GM12872 (cell line): ENCODE measurements at regions not wholly inside any gene's neighbourhood (a gene's known extent, or its start where the extent isn't known, plus 50 kb on each side); places are given as distances from the start of the nearest gene placed in this dataset.

Experiments used
- TF ChIP-seq, protein P1 (sequence below): IDR thresholded peaks from 3 replicates; pipeline ENCODE4 v1.5.1; 2011; ENCODE audit warnings: low read depth, mild to moderate bottlenecking, low read length, moderate library complexity; ENCODE audit not compliant: insufficient read depth

DNA sequence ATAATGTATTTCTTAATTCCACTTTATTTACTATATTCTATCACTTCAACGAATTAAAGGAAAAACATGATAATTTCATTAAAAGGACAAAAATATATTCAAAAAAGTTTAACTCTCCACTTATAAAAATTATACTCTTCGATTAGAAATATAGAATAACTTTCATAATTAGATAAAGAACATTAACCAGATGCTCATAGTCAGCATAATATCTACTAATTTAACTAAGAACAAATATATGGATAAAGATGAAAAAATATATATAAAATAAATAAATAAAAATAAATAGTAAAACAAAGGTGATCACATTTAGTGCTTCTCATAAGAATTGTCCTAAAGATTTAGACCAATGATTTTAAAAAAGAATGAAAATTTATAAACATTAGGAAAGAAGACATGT, 1065.2 kb upstream of the CNTN5 start:
- TF ChIP-seq, protein P1, sequence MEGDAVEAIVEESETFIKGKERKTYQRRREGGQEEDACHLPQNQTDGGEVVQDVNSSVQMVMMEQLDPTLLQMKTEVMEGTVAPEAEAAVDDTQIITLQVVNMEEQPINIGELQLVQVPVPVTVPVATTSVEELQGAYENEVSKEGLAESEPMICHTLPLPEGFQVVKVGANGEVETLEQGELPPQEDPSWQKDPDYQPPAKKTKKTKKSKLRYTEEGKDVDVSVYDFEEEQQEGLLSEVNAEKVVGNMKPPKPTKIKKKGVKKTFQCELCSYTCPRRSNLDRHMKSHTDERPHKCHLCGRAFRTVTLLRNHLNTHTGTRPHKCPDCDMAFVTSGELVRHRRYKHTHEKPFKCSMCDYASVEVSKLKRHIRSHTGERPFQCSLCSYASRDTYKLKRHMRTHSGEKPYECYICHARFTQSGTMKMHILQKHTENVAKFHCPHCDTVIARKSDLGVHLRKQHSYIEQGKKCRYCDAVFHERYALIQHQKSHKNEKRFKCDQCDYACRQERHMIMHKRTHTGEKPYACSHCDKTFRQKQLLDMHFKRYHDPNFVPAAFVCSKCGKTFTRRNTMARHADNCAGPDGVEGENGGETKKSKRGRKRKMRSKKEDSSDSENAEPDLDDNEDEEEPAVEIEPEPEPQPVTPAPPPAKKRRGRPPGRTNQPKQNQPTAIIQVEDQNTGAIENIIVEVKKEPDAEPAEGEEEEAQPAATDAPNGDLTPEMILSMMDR, result no peak

DNA sequence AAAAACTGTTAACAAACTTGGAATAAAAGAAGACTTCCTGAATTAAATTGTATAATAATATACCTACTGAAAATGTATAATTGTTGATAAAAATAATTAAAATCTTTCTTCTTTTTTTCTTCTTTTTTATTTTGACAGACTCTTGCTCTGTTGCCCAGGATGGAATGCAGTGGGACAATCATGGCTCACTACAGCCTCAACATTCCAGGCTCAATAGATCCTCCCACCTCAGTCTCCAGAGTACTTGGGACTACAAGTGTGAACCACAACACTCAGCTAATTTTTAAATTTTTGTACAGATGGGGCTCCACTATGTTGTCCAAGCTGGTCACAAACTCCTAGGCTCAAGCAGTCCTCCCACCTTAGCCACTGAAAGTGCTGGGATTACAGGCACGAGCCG, 1063.8 kb upstream of the CNTN5 start:
- TF ChIP-seq, protein P1, result no peak

DNA sequence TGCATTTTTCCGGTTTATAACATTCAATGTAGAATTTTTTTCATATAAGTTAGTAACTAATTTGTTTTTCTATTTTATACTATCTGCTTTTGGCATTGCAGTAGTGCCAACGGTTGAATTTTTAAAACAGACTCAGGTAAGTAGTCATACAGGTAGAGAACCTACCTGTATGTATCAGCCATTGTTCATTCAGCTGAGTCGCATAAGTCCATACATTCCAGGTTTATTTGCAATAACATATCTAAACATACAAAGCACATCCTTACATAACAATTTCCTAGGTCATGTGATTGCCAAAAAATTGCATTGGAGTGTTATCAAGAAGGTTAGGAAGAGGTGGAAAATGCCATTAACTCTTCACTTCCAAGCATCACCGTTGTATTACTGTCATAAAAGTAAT, 1059.3 kb upstream of the CNTN5 start:
- TF ChIP-seq, protein P1, result no peak

DNA sequence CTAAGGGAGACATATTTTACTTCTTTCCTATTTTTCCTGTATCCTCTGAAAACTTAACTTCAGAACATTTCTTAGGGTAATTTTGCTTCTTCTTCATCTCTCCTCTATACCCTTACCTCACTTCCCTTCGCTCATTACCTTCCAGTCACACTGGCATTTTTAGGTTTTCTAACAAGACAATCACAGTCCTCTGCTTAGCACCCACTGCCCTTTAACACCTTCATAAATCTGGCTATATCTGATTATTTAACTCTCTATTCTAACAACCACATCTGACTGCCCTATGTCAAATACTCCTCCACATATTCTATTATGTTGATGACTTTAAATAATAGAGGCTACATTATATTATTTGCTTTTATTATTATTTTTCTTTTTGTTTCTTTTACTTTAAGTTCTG, 1058.0 kb upstream of the CNTN5 start:
- TF ChIP-seq, protein P1, result no peak

DNA sequence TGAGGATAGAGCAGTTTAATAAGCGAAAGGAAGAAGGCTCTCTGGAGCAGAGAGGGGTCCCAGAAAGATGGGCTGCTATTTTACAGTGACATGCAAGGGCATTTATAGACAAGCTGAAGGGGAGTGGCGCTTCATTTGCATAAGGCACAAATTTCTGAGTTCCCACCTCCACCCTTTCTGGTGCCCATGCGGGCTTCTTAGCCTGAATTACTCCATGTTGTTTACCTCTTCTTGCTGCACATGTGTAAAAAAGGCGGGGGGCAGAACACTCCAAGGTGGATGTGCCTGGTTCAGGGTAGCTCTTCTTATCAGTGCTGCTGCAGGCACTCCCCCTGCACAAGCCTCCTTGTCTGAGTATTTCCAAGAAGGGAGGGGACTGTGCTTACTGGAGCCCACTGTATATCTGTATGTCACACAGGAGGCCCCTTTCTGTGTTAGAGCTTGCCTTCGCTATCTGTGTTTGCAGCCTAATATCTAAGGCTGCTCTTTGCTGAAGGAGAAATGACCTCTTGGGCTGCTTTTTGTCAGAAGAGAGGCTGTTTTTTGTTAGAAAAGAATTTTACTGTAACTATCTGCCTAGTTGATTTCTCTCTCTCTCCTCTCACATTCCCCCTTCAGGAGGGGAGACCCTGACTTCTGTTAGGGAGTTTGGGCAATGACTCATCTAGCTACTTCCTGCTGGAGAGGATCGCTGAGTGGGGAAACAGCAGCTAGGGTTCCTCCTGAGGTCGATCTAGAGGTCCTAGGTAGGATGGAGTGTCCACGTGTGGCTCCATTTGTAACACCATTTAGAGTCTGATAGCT, 1057.0 kb upstream of the CNTN5 start:
- TF ChIP-seq, protein P1, result no peak

DNA sequence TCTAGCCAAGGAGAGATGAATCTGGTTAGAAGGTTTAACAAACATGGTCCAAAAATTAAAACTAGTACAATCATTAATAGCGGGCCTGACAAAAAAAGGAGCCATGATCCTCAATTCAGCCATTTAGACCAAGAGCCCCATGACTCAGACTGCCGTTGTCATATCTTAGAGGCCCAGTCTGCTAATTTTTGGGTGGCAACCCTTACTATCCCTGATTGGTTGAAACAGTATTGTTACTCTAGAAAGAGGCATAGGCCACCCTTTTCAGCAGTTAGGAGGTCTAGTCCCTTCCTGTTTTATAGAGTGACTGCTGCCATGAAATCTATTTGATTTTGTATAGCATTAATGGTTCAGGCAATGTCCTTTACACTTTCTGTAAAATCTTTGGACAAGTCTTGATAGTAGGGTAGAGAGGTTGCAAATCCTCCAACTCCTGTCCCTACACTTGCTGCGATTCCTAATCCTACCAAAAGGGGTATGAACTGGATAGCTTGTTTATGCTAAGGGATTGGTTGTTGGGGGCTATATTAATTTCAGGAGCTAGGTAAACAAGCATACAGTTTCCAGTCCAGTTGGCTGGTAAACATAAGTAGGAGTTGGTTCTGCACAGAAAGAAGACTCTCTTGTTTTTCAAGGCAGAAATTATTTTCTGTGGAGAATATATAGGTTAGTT, 1056.3 kb upstream of the CNTN5 start:
- TF ChIP-seq, protein P1, result no peak

DNA sequence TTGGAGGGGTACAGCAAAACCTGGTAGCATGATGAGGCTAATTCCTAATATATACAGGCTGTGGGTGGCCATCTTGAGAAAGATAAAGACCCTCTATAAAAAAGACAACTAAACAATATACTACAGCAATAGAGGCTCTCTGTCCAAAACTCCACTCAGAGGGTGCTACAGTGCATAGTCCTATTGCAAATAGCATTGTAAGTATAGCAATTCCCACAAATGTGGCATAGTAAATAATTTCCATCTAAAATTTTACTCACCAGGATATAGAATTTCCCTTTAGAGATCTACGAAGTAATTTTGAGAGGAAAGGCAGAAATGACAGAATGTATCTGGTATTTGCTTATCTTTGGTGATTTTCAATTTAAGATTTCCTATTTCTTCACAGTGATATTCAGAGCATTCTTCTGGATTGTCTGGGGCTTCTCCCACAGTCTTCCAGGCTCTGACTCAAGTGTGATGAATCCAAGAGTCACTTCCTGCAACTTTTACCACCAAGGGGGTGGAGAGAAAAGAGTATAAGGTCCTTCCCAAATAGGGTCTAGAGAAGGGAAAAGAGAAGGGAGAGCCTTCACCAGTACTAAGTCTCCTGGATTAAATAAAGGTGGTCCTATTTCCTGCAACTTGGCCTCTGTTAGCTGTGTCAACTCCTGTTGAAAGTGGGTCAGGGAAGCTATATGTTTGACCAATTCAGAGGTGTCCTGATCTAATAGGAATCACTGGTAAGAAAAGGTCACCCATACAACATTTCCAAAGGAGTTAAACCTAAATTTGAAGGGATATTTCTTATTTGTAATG, 1054.7 kb upstream of the CNTN5 start:
- TF ChIP-seq, protein P1, result no peak
